ENCODE measurements at regions not wholly inside any gene's neighbourhood (a gene's known extent, or its start where the extent isn't known, plus 50 kb on each side); places are given as distances from the start of the nearest gene placed in this dataset.

- TF ChIP-seq GABPA (IDR thresholded peaks at IDR 0.05; ENCODE audit: borderline replicate concordance, insufficient read depth, low read length) (no peak), POLR2A (IDR thresholded peaks at IDR 0.05; ENCODE audit: control extremely low read depth in 1 of 2, low read depth in 2 of 2, low read length in 2 of 2) (no peak), KDM5A (IDR thresholded peaks at IDR 0.05; ENCODE audit: low read length) (no peak), CBX5 (IDR thresholded peaks at IDR 0.05; ENCODE audit: low read depth, low read length) (no peak), RFX5 (IDR thresholded peaks at IDR 0.05; ENCODE audit: borderline replicate concordance, low read depth, low read length) (no peak)
Measured at GRCh38 chr11:81397316-81397715, 1336.3 kb downstream of the FAM181B start (continued).

Measured in H1 (cell line).